ENCODE measurements at regions not wholly inside any gene's neighbourhood (a gene's known extent, or its start where the extent isn't known, plus 50 kb on each side); places are given as distances from the start of the nearest gene placed in this dataset.

- TF ChIP-seq ZNF462 (CRISPR knock-in tag; IDR thresholded peaks at IDR 0.05) (no peak), CTCF (conservative IDR thresholded peaks at IDR 0.05; ENCODE audit: low read depth in 2 of 2) (no peak), ETS1 (IDR thresholded peaks at IDR 0.05) (no peak)
Measured at GRCh38 chr6:170182093-170182780, 108.6 kb downstream of the DLL1 start (continued).

GRCh38 chr6:170181338-170181690, 109.6 kb downstream of the DLL1 start:
- no peak overlapping the region for H2AFZ ChIP-seq
- no peak overlapping the region for H3K4me3 Mint-ChIP-seq
- no peaks in the 10 kb centered on the region for H3K36me3 ChIP-seq (ENCODE audit: insufficient read depth)
- no peaks in the 10 kb centered on the region; the same call in 2 of the 3 replicates for H3K4me1 Mint-ChIP-seq
- H3K27ac ChIP-seq (ENCODE audit: low read depth): no peak overlapping the region
- peaks cover 17% of the 10 kb centered on the region for H3K27me3 Mint-ChIP-seq (ENCODE audit: insufficient read depth, low read depth, poor library complexity)
- H3K4me2 ChIP-seq: no peak overlapping the region
- no peaks in the 10 kb centered on the region for H4K20me1 ChIP-seq (replicated peaks; ENCODE audit: insufficient read depth)
- H3K79me2 ChIP-seq (replicated peaks; ENCODE audit: insufficient read depth): no peaks in the 10 kb centered on the region
- H3K27me3 ChIP-seq (ENCODE audit: insufficient read depth): no peaks in the 10 kb centered on the region
- no peaks in the 10 kb centered on the region for H3K4me1 ChIP-seq (ENCODE audit: insufficient read depth)
- H3K9me3 Mint-ChIP-seq: peaks cover 27% of the 10 kb centered on the region
- H3K27ac Mint-ChIP-seq: no peak overlapping the region
- no peak for DNase-seq (ENCODE audit: low spot score)
- H3K9me2 ChIP-seq (ENCODE audit: insufficient read depth): no peaks in the 10 kb centered on the region
- peaks cover 4% of the 10 kb centered on the region; the same call in 1 of the 2 replicates for H3F3A ChIP-seq (replicated peaks; ENCODE audit: low read depth)
- no peak overlapping the region for H3K4me3 ChIP-seq
- peaks cover 5% of the 10 kb centered on the region for H3K36me3 Mint-ChIP-seq (ENCODE audit: low read depth)
- no peak for ATAC-seq
- no peak for TF ChIP-seq CTCF (conservative IDR thresholded peaks at IDR 0.05; ENCODE audit: low read depth in 2 of 2)

Data from GM23338 (cell line).